HEK293 (cell line): ENCODE measurements at regions not wholly inside any gene's neighbourhood (a gene's known extent, or its start where the extent isn't known, plus 50 kb on each side); places are given as distances from the start of the nearest gene placed in this dataset.

Source experiments
- CTCF ChIA-PET: fragments of 350-600 bp; formaldehyde crosslinking; extraction: SDS; loops from one replicate; lab custom pipeline; 2021; ENCODE audit warnings: antibody characterized with exemption; lab: Yijun Ruan, JAX
- POLR2A ChIA-PET: fragments of 300-600 bp; formaldehyde crosslinking; extraction: SDS; loops from one replicate; lab custom pipeline; 2020; ENCODE audit warnings: antibody characterized with exemption, inconsistent platforms; lab: Yijun Ruan, JAX
- H3K27ac ChIP-seq: fragments of 200-500 bp; sonication (Bioruptor generic); 2 replicates; pipeline ENCODE4 v1.5.1; 2014; ENCODE audit warnings: low read depth, low read length, control low read depth, inconsistent platforms; ENCODE audit errors: extremely low read depth
- H3K36me3 ChIP-seq, 2 experiments: fragments of 200-500 bp in 1 of 2; sonication (Bioruptor generic) in 1 of 2; 1 replicate in 1 of 2; 2 replicates in 1 of 2; pipeline ENCODE4 v1.5.1; 2014 to 2017; ENCODE audit warnings: inconsistent platforms in 2 of 2, low read length in 2 of 2; ENCODE audit not compliant: control insufficient read depth in 2 of 2, insufficient read depth in 1 of 2
- H3K4me1 ChIP-seq: fragments of 200-500 bp; sonication (Bioruptor generic); 2 replicates; pipeline ENCODE4 v1.5.1; 2014; ENCODE audit warnings: mild to moderate bottlenecking, low read length, inconsistent platforms; ENCODE audit not compliant: control insufficient read depth, insufficient read depth
- H3K4me3 ChIP-seq: 2 replicates; pipeline ENCODE4 v1.5.1; 2011; ENCODE audit warnings: low read depth, mild to moderate bottlenecking, control low read depth, low read length, moderate library complexity
- H3K9me3 ChIP-seq: fragments of 200-500 bp; sonication (Bioruptor generic); 2 replicates; pipeline ENCODE4 v1.5.1; 2014; ENCODE audit warnings: low read depth, low read length, inconsistent platforms; ENCODE audit not compliant: control insufficient read depth, insufficient read depth
- GLIS1 ChIP-seq: fragments of 450-650 bp; formaldehyde crosslinking; IDR thresholded peaks from 2 replicates; pipeline ENCODE4 v1.5.1; 2016; ENCODE audit warnings: missing biosample characterization, missing genetic modification characterization
- KLF1 ChIP-seq: fragments of 450-650 bp; formaldehyde crosslinking; IDR thresholded peaks from 2 replicates; pipeline ENCODE4 v1.5.1; 2016; ENCODE audit warnings: missing biosample characterization, missing genetic modification characterization
- KLF10 ChIP-seq: fragments of 450-650 bp; IDR thresholded peaks from 2 replicates; pipeline ENCODE4 v1.5.1; 2018; ENCODE audit warnings: missing biosample characterization, mild to moderate bottlenecking, missing genetic modification characterization
- MZF1 ChIP-seq: fragments of 450-650 bp; formaldehyde crosslinking; IDR thresholded peaks from 2 replicates; pipeline ENCODE4 v1.5.1; 2017; ENCODE audit warnings: missing biosample characterization, missing genetic modification characterization, borderline replicate concordance
- PATZ1 ChIP-seq: fragments of 450-650 bp; formaldehyde crosslinking; IDR thresholded peaks from 2 replicates; pipeline ENCODE4 v1.5.1; 2016; ENCODE audit warnings: missing biosample characterization, missing genetic modification characterization
- PRDM1 ChIP-seq: fragments of 450-650 bp; formaldehyde crosslinking; IDR thresholded peaks from 2 replicates; pipeline ENCODE4; 2016; ENCODE audit warnings: missing biosample characterization, missing genetic modification characterization
- TCF7L2 ChIP-seq: IDR thresholded peaks from 2 replicates; pipeline ENCODE4 v1.6.1; 2011; ENCODE audit warnings: low read depth, mild to moderate bottlenecking, inconsistent platforms, low read length, moderate library complexity, borderline replicate concordance
- WT1 ChIP-seq: fragments of 450-650 bp; formaldehyde crosslinking; IDR thresholded peaks from 2 replicates; pipeline ENCODE4 v1.5.1; 2016; ENCODE audit warnings: missing biosample characterization, missing genetic modification characterization
- ZBTB26 ChIP-seq: fragments of 450-650 bp; formaldehyde crosslinking; optimal IDR thresholded peaks from 2 replicates; pipeline ENCODE3; 2016; ENCODE audit warnings: missing biosample characterization, mild to moderate bottlenecking, missing genetic modification characterization
- ZBTB8A ChIP-seq: fragments of 450-650 bp; formaldehyde crosslinking; IDR thresholded peaks from 2 replicates; pipeline ENCODE4 v1.5.1; 2016; ENCODE audit warnings: missing biosample characterization, missing genetic modification characterization
- ZFP3 ChIP-seq: fragments of 450-650 bp; formaldehyde crosslinking; IDR thresholded peaks from 2 replicates; pipeline ENCODE4 v1.5.1; 2016; ENCODE audit warnings: low read depth, missing biosample characterization, missing genetic modification characterization
- ZNF23 ChIP-seq: fragments of 450-650 bp; formaldehyde crosslinking; IDR thresholded peaks from 2 replicates; pipeline ENCODE4 v1.5.1; 2016; ENCODE audit warnings: missing biosample characterization, missing genetic modification characterization, borderline replicate concordance
- ZNF26 ChIP-seq: fragments of 450-650 bp; formaldehyde crosslinking; IDR thresholded peaks from 2 replicates; pipeline ENCODE4 v1.5.1; 2016; ENCODE audit warnings: missing biosample characterization, missing genetic modification characterization
- ZNF37A ChIP-seq: fragments of 450-650 bp; IDR thresholded peaks from 2 replicates; pipeline ENCODE4 v1.5.1; 2018; ENCODE audit warnings: missing biosample characterization, missing genetic modification characterization
- ZNF416 ChIP-seq: fragments of 450-650 bp; formaldehyde crosslinking; IDR thresholded peaks from 2 replicates; pipeline ENCODE4 v1.5.1; 2016; ENCODE audit warnings: missing biosample characterization, missing genetic modification characterization
- ZNF514 ChIP-seq: fragments of 450-650 bp; formaldehyde crosslinking; IDR thresholded peaks from 2 replicates; pipeline ENCODE4 v1.5.1; 2016; ENCODE audit warnings: missing biosample characterization, missing genetic modification characterization
- ZNF549 ChIP-seq: fragments of 450-650 bp; IDR thresholded peaks from 2 replicates; pipeline ENCODE4 v1.5.1; 2018; ENCODE audit warnings: missing biosample characterization, missing genetic modification characterization, mild to moderate bottlenecking, inconsistent platforms, moderate library complexity
- ZNF621 ChIP-seq: fragments of 450-650 bp; formaldehyde crosslinking; IDR thresholded peaks from 2 replicates; pipeline ENCODE4 v1.5.1; 2017; ENCODE audit warnings: missing biosample characterization, missing genetic modification characterization
- ZNF624 ChIP-seq: fragments of 450-650 bp; formaldehyde crosslinking; IDR thresholded peaks from 2 replicates; pipeline ENCODE4 v1.5.1; 2017; ENCODE audit warnings: missing biosample characterization, missing genetic modification characterization
- ZNF645 ChIP-seq: fragments of 450-650 bp; formaldehyde crosslinking; IDR thresholded peaks from 2 replicates; pipeline ENCODE4; 2016; ENCODE audit warnings: missing biosample characterization, missing genetic modification characterization
- ZNF670 ChIP-seq: fragments of 450-650 bp; formaldehyde crosslinking; IDR thresholded peaks from 2 replicates; pipeline ENCODE4 v1.5.1; 2016; ENCODE audit warnings: missing biosample characterization, missing genetic modification characterization, low read depth
- ZNF768 ChIP-seq: fragments of 450-650 bp; formaldehyde crosslinking; IDR thresholded peaks from 2 replicates; pipeline ENCODE4 v1.5.1; 2018; ENCODE audit warnings: missing biosample characterization, mild to moderate bottlenecking, missing genetic modification characterization

- Histone ChIP-seq H3K4me1 (no peaks in the 10 kb centered on the region), H3K36me3 (no peaks in the 10 kb centered on the region), H3K4me3 (no peak overlapping the region), H3K27ac (no peak overlapping the region), H3K9me3 (no peaks in the 10 kb centered on the region)
- ChIA-PET CTCF (interaction anchor here (0.6 kb wide), 1 partner anchor 81 kb away, joined by 6 read pairs; no protein-coding TSS in a partner anchor), POLR2A (no interaction called here)
- TF ChIP-seq ZNF514 (tag by site-specific recombination): no peak
- no peak for TF ChIP-seq ZNF621 (tag by site-specific recombination)
- no peak for TF ChIP-seq ZNF26 (tag by site-specific recombination)
- no peak for TF ChIP-seq PRDM1 (tag by site-specific recombination)
- TF ChIP-seq ZNF416 (tag by site-specific recombination): no peak
- TF ChIP-seq ZNF23 (tag by site-specific recombination): no peak
- no peak for TF ChIP-seq ZFP3 (tag by site-specific recombination)
- no peak for TF ChIP-seq PATZ1 (tag by site-specific recombination)
- no peak for TF ChIP-seq ZBTB8A (tag by site-specific recombination)
- TF ChIP-seq MZF1 (tag by site-specific recombination): no peak
- TF ChIP-seq ZNF549 (tag by site-specific recombination): no peak
- TF ChIP-seq WT1 (tag by site-specific recombination): no peak
- no peak for TF ChIP-seq KLF10
- no peak for TF ChIP-seq KLF1
- no peak for TF ChIP-seq ZNF768 (tag by site-specific recombination)
- no peak for TF ChIP-seq ZNF37A (tag by site-specific recombination)
- TF ChIP-seq TCF7L2: no peak
- no peak for TF ChIP-seq ZBTB26 (tag by site-specific recombination)
- no peak for TF ChIP-seq ZNF624 (tag by site-specific recombination)
Observed at GRCh38 chr1:194289569-194290266, 1103.3 kb upstream of the B3GALT2 start.

- Histone ChIP-seq H3K4me3 (no peak overlapping the region), H3K4me1 (no peaks in the 10 kb centered on the region), H3K9me3 (no peaks in the 10 kb centered on the region), H3K36me3 (no peaks in the 10 kb centered on the region), H3K27ac (no peak overlapping the region)
- CTCF ChIA-PET: interaction anchor here (0.6 kb wide), 1 partner anchor 452 kb away, joined by 4 read pairs; no protein-coding TSS in a partner anchor
- POLR2A ChIA-PET: no interaction called here
- TF ChIP-seq ZNF645 (tag by site-specific recombination): no peak
- no peak for TF ChIP-seq ZNF670 (tag by site-specific recombination)
- no peak for TF ChIP-seq GLIS1 (tag by site-specific recombination)
Observed at GRCh38 chr1:194288238-194288637, 1101.8 kb upstream of the B3GALT2 start.
